Astrocyte of the cerebellum (primary cell): ENCODE measurements at regions not wholly inside any gene's neighbourhood (a gene's known extent, or its start where the extent isn't known, plus 50 kb on each side); places are given as distances from the start of the nearest gene placed in this dataset.

Source experiments
- DNase-seq: peaks from one replicate; pipeline ENCODE4 v3.0.0-alpha.2; 2011; ENCODE audit warnings: low read depth
- H3K4me3 ChIP-seq: 2 replicates; pipeline ENCODE4 v1.5.1; 2011; ENCODE audit warnings: mild to moderate bottlenecking, low read depth, low read length, moderate library complexity
- in situ Hi-C: cut with HindIII; loops from 2 replicates; pipeline ENCODE4 v1.10.0; 2017; ENCODE audit warnings: low sequenced_read_pairs
- TF ChIP-seq, protein P1 (sequence below): IDR thresholded peaks from 2 replicates; pipeline ENCODE4 v1.5.1; 2012; ENCODE audit warnings: low read length, low read depth, moderate library complexity, mild to moderate bottlenecking; ENCODE audit errors: missing control alignments

DNA sequence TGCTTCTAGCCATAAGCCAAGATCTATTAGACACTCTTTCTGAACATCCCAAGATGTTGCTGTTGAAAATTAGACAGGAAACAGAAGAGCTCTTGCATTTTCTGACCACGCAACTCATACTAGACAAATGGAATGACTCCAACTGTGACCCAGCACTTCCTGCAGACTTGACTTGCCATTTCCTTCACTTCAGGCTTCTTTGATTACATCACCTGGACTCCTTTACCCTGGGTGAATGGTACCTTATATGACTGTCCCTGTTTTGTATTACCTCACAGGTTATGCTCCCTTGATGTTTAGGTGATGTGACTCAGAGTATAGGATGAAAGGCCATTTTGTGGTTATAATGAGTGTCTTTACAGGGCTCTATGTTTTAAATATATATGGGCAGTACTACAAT lies 236.1 kb downstream of the BMP2 start:
- in situ Hi-C loops, result no loop called here
- TF ChIP-seq, protein P1, sequence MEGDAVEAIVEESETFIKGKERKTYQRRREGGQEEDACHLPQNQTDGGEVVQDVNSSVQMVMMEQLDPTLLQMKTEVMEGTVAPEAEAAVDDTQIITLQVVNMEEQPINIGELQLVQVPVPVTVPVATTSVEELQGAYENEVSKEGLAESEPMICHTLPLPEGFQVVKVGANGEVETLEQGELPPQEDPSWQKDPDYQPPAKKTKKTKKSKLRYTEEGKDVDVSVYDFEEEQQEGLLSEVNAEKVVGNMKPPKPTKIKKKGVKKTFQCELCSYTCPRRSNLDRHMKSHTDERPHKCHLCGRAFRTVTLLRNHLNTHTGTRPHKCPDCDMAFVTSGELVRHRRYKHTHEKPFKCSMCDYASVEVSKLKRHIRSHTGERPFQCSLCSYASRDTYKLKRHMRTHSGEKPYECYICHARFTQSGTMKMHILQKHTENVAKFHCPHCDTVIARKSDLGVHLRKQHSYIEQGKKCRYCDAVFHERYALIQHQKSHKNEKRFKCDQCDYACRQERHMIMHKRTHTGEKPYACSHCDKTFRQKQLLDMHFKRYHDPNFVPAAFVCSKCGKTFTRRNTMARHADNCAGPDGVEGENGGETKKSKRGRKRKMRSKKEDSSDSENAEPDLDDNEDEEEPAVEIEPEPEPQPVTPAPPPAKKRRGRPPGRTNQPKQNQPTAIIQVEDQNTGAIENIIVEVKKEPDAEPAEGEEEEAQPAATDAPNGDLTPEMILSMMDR, result no peak
- no peak overlapping the region for H3K4me3 ChIP-seq
- DNase-seq, result no peak

DNA sequence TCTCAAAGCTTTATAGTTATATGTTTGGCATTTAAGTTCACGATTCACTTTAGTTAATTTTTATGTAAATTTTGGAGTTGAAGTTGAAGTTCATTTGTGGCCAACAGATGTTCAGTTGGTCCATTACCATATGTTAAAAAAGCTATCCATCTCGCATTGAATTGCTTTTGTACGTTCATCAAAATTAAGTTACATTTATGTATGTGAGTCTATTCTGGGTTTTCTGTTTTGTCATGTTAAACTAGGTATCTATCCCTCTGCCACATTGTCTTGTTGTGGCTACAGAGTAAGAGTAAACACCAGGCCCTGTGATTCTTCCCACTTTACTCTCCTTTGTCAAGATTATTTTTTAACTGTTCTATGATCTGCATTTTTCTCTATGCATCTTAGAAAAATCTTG lies 237.3 kb downstream of the BMP2 start:
- DNase-seq, result no peak
- no peak overlapping the region for H3K4me3 ChIP-seq
- in situ Hi-C loops, result no loop called here
- TF ChIP-seq, protein P1, result no peak

GRCh38 chr20:7010527-7010926 lies 243.0 kb downstream of the BMP2 start:
- no peak overlapping the region for H3K4me3 ChIP-seq
- in situ Hi-C loops, result no loop called here
- no peak for DNase-seq
- TF ChIP-seq, protein P1, result no peak

DNA sequence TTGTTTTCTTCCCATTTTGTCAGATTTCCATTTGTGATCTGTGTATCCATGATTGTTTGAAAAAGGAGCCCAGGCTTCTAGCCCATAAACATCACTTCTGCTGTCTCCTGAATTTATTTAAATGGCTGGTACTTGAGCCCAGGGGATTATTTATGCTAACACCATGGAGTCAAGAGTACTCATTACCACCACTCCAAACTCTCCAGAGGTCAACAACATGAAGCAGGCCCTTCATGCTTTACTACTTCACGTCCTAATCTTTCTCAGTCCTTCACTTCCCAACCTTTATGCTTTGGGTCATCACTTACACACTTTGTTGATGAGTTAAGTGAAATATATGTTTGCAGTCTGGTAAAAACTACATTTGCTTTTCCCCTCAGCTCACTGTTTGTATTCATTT lies 247.8 kb downstream of the BMP2 start:
- DNase-seq, result no peak
- in situ Hi-C loops, result no loop called here
- no peak overlapping the region for H3K4me3 ChIP-seq
- TF ChIP-seq, protein P1, result no peak

DNA sequence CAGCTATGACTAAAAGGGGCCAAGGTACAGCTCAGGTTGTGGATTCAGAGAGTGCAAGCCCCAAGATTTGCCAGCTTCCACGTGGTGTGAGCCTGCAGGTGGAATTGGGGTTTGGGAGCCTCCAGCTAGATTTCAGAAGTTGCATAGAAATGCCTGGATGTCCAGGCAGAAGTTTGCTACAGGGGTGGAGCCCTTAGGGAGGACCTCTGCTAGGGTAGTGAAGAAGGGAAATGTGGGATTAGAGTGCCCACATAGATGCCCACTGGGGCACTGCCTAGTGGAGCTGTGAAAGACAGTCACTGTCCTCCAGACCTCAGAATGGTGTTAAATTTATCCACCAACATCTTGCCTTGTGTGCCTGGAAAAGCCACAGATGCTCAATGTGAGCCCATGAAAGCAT lies 255.1 kb downstream of the BMP2 start:
- in situ Hi-C loops, result no loop called here
- TF ChIP-seq, protein P1, result no peak
- no peak for DNase-seq
- no peak overlapping the region for H3K4me3 ChIP-seq

- DNase-seq, result no peak
- in situ Hi-C loops, result no loop called here
- TF ChIP-seq, protein P1, result no peak
- H3K4me3 ChIP-seq, result no peak overlapping the region
These were observed 258.1 kb downstream of the BMP2 start for GRCh38 chr20:7025635-7026034.

DNA sequence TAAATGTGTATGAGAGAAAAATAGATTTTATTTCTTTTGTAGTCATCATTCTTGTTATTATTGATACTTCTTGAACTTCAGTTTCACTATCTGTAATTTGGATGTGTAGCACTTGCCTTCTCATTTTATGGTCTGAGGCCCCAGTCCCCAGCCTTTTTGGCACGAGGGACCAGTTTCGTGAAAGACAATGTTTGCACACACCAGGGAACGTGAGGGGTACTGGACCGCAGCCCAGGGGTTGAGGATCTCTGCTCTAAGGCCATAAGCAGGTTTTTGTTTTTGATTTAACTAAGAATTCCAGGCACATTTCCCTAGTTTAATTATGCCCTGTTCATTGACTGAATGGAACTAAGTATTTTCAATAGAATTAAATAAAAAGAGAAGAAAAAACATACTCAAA lies 261.5 kb downstream of the BMP2 start:
- no peak overlapping the region for H3K4me3 ChIP-seq
- DNase-seq, result no peak
- in situ Hi-C loops, result no loop called here
- TF ChIP-seq, protein P1, result no peak
